Neural cell (in vitro differentiated cells): ENCODE measurements at regions not wholly inside any gene's neighbourhood (a gene's known extent, or its start where the extent isn't known, plus 50 kb on each side); places are given as distances from the start of the nearest gene placed in this dataset.

Experiments
- CTCF ChIP-seq: fragments of 450-650 bp; IDR thresholded peaks from 2 replicates; pipeline ENCODE4 v1.5.1; 2014; ENCODE audit warnings: antibody characterized with exemption, mild to moderate bottlenecking, moderate library complexity; ENCODE audit not compliant: poor library complexity, severe bottlenecking
- EP300 ChIP-seq: fragments of 450-650 bp; conservative IDR thresholded peaks from 2 replicates; pipeline ENCODE4 v1.6.1; 2014; ENCODE audit warnings: antibody characterized with exemption, mild to moderate bottlenecking, moderate library complexity; ENCODE audit not compliant: poor library complexity, severe bottlenecking
- RAD21 ChIP-seq: fragments of 450-650 bp; conservative IDR thresholded peaks from 2 replicates; pipeline ENCODE4 v1.6.1; 2014; ENCODE audit warnings: antibody characterized with exemption, mild to moderate bottlenecking, moderate library complexity

GRCh38 chr16:80208015-80208414, 332.8 kb upstream of the DYNLRB2 start:
- TF ChIP-seq CTCF (no peak), EP300 (no peak), RAD21 (no peak)
